ENCODE measurements at regions not wholly inside any gene's neighbourhood (a gene's known extent, or its start where the extent isn't known, plus 50 kb on each side); places are given as distances from the start of the nearest gene placed in this dataset.

GRCh38 chr1:199792874-199793273 lies 234.6 kb upstream of the NR5A2 start:
- Histone ChIP-seq H3K27ac (ENCODE audit: low read length) (no peak overlapping the region), H3K27me3 (ENCODE audit: control insufficient read depth, insufficient read depth, low read length) (no peaks in the 10 kb centered on the region), H3K4me3 (ENCODE audit: low read length) (no peak overlapping the region), H3K9me3 (ENCODE audit: control insufficient read depth, insufficient read depth, low read length) (no peaks in the 10 kb centered on the region), H3K4me1 (ENCODE audit: control insufficient read depth, insufficient read depth, low read length) (peaks cover 2% of the 10 kb centered on the region; the same call in 1 of the 2 replicates), H3K36me3 (ENCODE audit: control insufficient read depth, insufficient read depth, low read length) (no peaks in the 10 kb centered on the region)
- DNase-seq (ENCODE audit: low read depth, low spot score) = no peak
- no CpG with 5 or more reads among the region's 1 CpG for WGBS (ENCODE audit: insufficient coverage, insufficient read length)

- no peaks in the 10 kb centered on the region for H3K27me3 ChIP-seq (ENCODE audit: control insufficient read depth, insufficient read depth, low read length)
- WGBS (ENCODE audit: insufficient coverage, insufficient read length) = 100% methylated on average over 2 of the region's 9 CpGs
- no peak for DNase-seq (ENCODE audit: low read depth, low spot score)
- H3K27ac ChIP-seq (ENCODE audit: low read length) = no peak overlapping the region
- no peak overlapping the region for H3K4me3 ChIP-seq (ENCODE audit: low read length)
- H3K4me1 ChIP-seq (ENCODE audit: control insufficient read depth, insufficient read depth, low read length) = peaks cover 2% of the 10 kb centered on the region; the same call in 1 of the 2 replicates
- H3K36me3 ChIP-seq (ENCODE audit: control insufficient read depth, insufficient read depth, low read length) = no peaks in the 10 kb centered on the region
- no peaks in the 10 kb centered on the region for H3K9me3 ChIP-seq (ENCODE audit: control insufficient read depth, insufficient read depth, low read length)
Measured at GRCh38 chr1:199794105-199794863, 233.2 kb upstream of the NR5A2 start.

GRCh38 chr1:199799116-199799515 lies 228.4 kb upstream of the NR5A2 start:
- Histone ChIP-seq H3K4me1 (ENCODE audit: control insufficient read depth, insufficient read depth, low read length) (no peaks in the 10 kb centered on the region), H3K27me3 (ENCODE audit: control insufficient read depth, insufficient read depth, low read length) (no peaks in the 10 kb centered on the region), H3K9me3 (ENCODE audit: control insufficient read depth, insufficient read depth, low read length) (no peaks in the 10 kb centered on the region), H3K36me3 (ENCODE audit: control insufficient read depth, insufficient read depth, low read length) (no peaks in the 10 kb centered on the region), H3K4me3 (ENCODE audit: low read length) (no peak overlapping the region), H3K27ac (ENCODE audit: low read length) (no peak overlapping the region)
- no peak for DNase-seq (ENCODE audit: low read depth, low spot score)
- no CpG with 5 or more reads among the region's 8 CpGs for WGBS (ENCODE audit: insufficient coverage, insufficient read length)

- H3K27me3 ChIP-seq (ENCODE audit: control insufficient read depth, insufficient read depth, low read length) = no peaks in the 10 kb centered on the region
- DNase-seq (ENCODE audit: low read depth, low spot score) = no peak
- WGBS (ENCODE audit: insufficient coverage, insufficient read length) = no CpG with 5 or more reads among the region's 4 CpGs
- no peaks in the 10 kb centered on the region for H3K36me3 ChIP-seq (ENCODE audit: control insufficient read depth, insufficient read depth, low read length)
- H3K9me3 ChIP-seq (ENCODE audit: control insufficient read depth, insufficient read depth, low read length) = no peaks in the 10 kb centered on the region
- H3K4me1 ChIP-seq (ENCODE audit: control insufficient read depth, insufficient read depth, low read length) = no peaks in the 10 kb centered on the region; the same call in 1 of the 2 replicates
- no peak overlapping the region for H3K4me3 ChIP-seq (ENCODE audit: low read length)
- H3K27ac ChIP-seq (ENCODE audit: low read length) = no peak overlapping the region
Measured at GRCh38 chr1:199804526-199804925, 223.0 kb upstream of the NR5A2 start.

- WGBS (ENCODE audit: insufficient coverage, insufficient read length) = no CpG with 5 or more reads among the region's 2 CpGs
- Histone ChIP-seq H3K36me3 (ENCODE audit: control insufficient read depth, insufficient read depth, low read length) (no peaks in the 10 kb centered on the region), H3K9me3 (ENCODE audit: control insufficient read depth, insufficient read depth, low read length) (no peaks in the 10 kb centered on the region), H3K4me1 (ENCODE audit: control insufficient read depth, insufficient read depth, low read length) (no peaks in the 10 kb centered on the region; the same call in 1 of the 2 replicates), H3K4me3 (ENCODE audit: low read length) (no peak overlapping the region), H3K27ac (ENCODE audit: low read length) (no peak overlapping the region), H3K27me3 (ENCODE audit: control insufficient read depth, insufficient read depth, low read length) (no peaks in the 10 kb centered on the region)
- no peak for DNase-seq (ENCODE audit: low read depth, low spot score)
Measured at GRCh38 chr1:199808110-199808870, 219.2 kb upstream of the NR5A2 start.

GRCh38 chr1:199809311-199809710 lies 218.2 kb upstream of the NR5A2 start:
- H3K9me3 ChIP-seq (ENCODE audit: control insufficient read depth, insufficient read depth, low read length) = no peaks in the 10 kb centered on the region
- no peak overlapping the region for H3K27ac ChIP-seq (ENCODE audit: low read length)
- no peak overlapping the region for H3K4me3 ChIP-seq (ENCODE audit: low read length)
- H3K27me3 ChIP-seq (ENCODE audit: control insufficient read depth, insufficient read depth, low read length) = no peaks in the 10 kb centered on the region
- H3K36me3 ChIP-seq (ENCODE audit: control insufficient read depth, insufficient read depth, low read length) = no peaks in the 10 kb centered on the region
- H3K4me1 ChIP-seq (ENCODE audit: control insufficient read depth, insufficient read depth, low read length) = no peaks in the 10 kb centered on the region; the same call in 1 of the 2 replicates
- no CpG with 5 or more reads among the region's 1 CpG for WGBS (ENCODE audit: insufficient coverage, insufficient read length)
- no peak for DNase-seq (ENCODE audit: low read depth, low spot score)

GRCh38 chr1:199811163-199811562 lies 216.3 kb upstream of the NR5A2 start:
- no CpG with 5 or more reads among the region's 5 CpGs for WGBS (ENCODE audit: insufficient coverage, insufficient read length)
- Histone ChIP-seq H3K4me1 (ENCODE audit: control insufficient read depth, insufficient read depth, low read length) (no peaks in the 10 kb centered on the region), H3K27me3 (ENCODE audit: control insufficient read depth, insufficient read depth, low read length) (no peaks in the 10 kb centered on the region), H3K36me3 (ENCODE audit: control insufficient read depth, insufficient read depth, low read length) (no peaks in the 10 kb centered on the region), H3K4me3 (ENCODE audit: low read length) (no peak overlapping the region), H3K27ac (ENCODE audit: low read length) (no peak overlapping the region), H3K9me3 (ENCODE audit: control insufficient read depth, insufficient read depth, low read length) (no peaks in the 10 kb centered on the region)
- no peak for DNase-seq (ENCODE audit: low read depth, low spot score)

- DNase-seq (ENCODE audit: low read depth, low spot score) = no peak
- H3K9me3 ChIP-seq (ENCODE audit: control insufficient read depth, insufficient read depth, low read length) = no peaks in the 10 kb centered on the region
- H3K4me3 ChIP-seq (ENCODE audit: low read length) = no peak overlapping the region
- no peak overlapping the region for H3K27ac ChIP-seq (ENCODE audit: low read length)
- no peaks in the 10 kb centered on the region for H3K4me1 ChIP-seq (ENCODE audit: control insufficient read depth, insufficient read depth, low read length)
- H3K36me3 ChIP-seq (ENCODE audit: control insufficient read depth, insufficient read depth, low read length) = no peaks in the 10 kb centered on the region
- H3K27me3 ChIP-seq (ENCODE audit: control insufficient read depth, insufficient read depth, low read length) = no peaks in the 10 kb centered on the region
- no CpG with 5 or more reads among the region's 4 CpGs for WGBS (ENCODE audit: insufficient coverage, insufficient read length)
Measured at GRCh38 chr1:199813198-199813597, 214.3 kb upstream of the NR5A2 start.

- H3K4me3 ChIP-seq (ENCODE audit: low read length) = no peak overlapping the region
- no CpG with 5 or more reads among the region's 3 CpGs for WGBS (ENCODE audit: insufficient coverage, insufficient read length)
- H3K27me3 ChIP-seq (ENCODE audit: control insufficient read depth, insufficient read depth, low read length) = no peaks in the 10 kb centered on the region
Measured at GRCh38 chr1:199815947-199816346, 211.6 kb upstream of the NR5A2 start.

GRCh38 chr1:199817266-199817665 lies 210.2 kb upstream of the NR5A2 start:
- H3K9me3 ChIP-seq (ENCODE audit: control insufficient read depth, insufficient read depth, low read length) = no peaks in the 10 kb centered on the region
- H3K4me3 ChIP-seq (ENCODE audit: low read length) = no peak overlapping the region
- no CpG with 5 or more reads among the region's 1 CpG for WGBS (ENCODE audit: insufficient coverage, insufficient read length)
- no peak for DNase-seq (ENCODE audit: low read depth, low spot score)
- H3K27ac ChIP-seq (ENCODE audit: low read length) = no peak overlapping the region
- H3K4me1 ChIP-seq (ENCODE audit: control insufficient read depth, insufficient read depth, low read length) = no peaks in the 10 kb centered on the region
- no peaks in the 10 kb centered on the region for H3K36me3 ChIP-seq (ENCODE audit: control insufficient read depth, insufficient read depth, low read length)
- H3K27me3 ChIP-seq (ENCODE audit: control insufficient read depth, insufficient read depth, low read length) = no peaks in the 10 kb centered on the region

More at GRCh38 chr1:199815947-199816346, 211.6 kb upstream of the NR5A2 start:
- no peak for DNase-seq (ENCODE audit: low read depth, low spot score)
- no peaks in the 10 kb centered on the region for H3K36me3 ChIP-seq (ENCODE audit: control insufficient read depth, insufficient read depth, low read length)
- H3K27ac ChIP-seq (ENCODE audit: low read length) = no peak overlapping the region
- no peaks in the 10 kb centered on the region for H3K4me1 ChIP-seq (ENCODE audit: control insufficient read depth, insufficient read depth, low read length)
- no peaks in the 10 kb centered on the region for H3K9me3 ChIP-seq (ENCODE audit: control insufficient read depth, insufficient read depth, low read length)
